ENCODE measurements at regions not wholly inside any gene's neighbourhood (a gene's known extent, or its start where the extent isn't known, plus 50 kb on each side); places are given as distances from the start of the nearest gene placed in this dataset.

GRCh38 chr18:41227993-41228392, 727.0 kb upstream of the PIK3C3 start:
- no peak for DNase-seq (ENCODE audit: low spot score)

GRCh38 chr18:41226911-41227310, 728.1 kb upstream of the PIK3C3 start:
- DNase-seq (ENCODE audit: low spot score) = no peak

- DNase-seq (ENCODE audit: low spot score) = no peak
Observed at GRCh38 chr18:41226186-41226585, 728.8 kb upstream of the PIK3C3 start.

GRCh38 chr18:41216341-41217003, 738.6 kb upstream of the PIK3C3 start:
- DNase-seq (ENCODE audit: low spot score) = no peak

- DNase-seq (ENCODE audit: low spot score) = no peak
Observed at GRCh38 chr18:41207706-41208105, 747.3 kb upstream of the PIK3C3 start.

GRCh38 chr18:41206341-41206830, 748.6 kb upstream of the PIK3C3 start:
- DNase-seq (ENCODE audit: low spot score) = no peak

GRCh38 chr18:41199212-41199611, 755.8 kb upstream of the PIK3C3 start:
- DNase-seq (ENCODE audit: low spot score) = no peak

- DNase-seq (ENCODE audit: low spot score) = no peak
Observed at GRCh38 chr18:41197967-41198366, 757.1 kb upstream of the PIK3C3 start.

- no peak for DNase-seq (ENCODE audit: low spot score)
Observed at GRCh38 chr18:41170346-41170745, 784.7 kb upstream of the PIK3C3 start.

- DNase-seq (ENCODE audit: low spot score) = no peak
Observed at GRCh38 chr18:41165625-41166024, 789.4 kb upstream of the PIK3C3 start.

GRCh38 chr18:41162781-41163180, 792.3 kb upstream of the PIK3C3 start:
- no peak for DNase-seq (ENCODE audit: low spot score)

GRCh38 chr18:41162191-41162590, 792.8 kb upstream of the PIK3C3 start:
- no peak for DNase-seq (ENCODE audit: low spot score)

- DNase-seq (ENCODE audit: low spot score) = no peak
Observed at GRCh38 chr18:41155910-41156851, 798.9 kb upstream of the PIK3C3 start.

- no peak for DNase-seq (ENCODE audit: low spot score)
Observed at GRCh38 chr18:41155025-41155424, 800.0 kb upstream of the PIK3C3 start.

GRCh38 chr18:41153871-41154270, 801.2 kb upstream of the PIK3C3 start:
- no peak for DNase-seq (ENCODE audit: low spot score)

GRCh38 chr18:41150316-41150715, 804.7 kb upstream of the PIK3C3 start:
- no peak for DNase-seq (ENCODE audit: low spot score)

- no peak for DNase-seq (ENCODE audit: low spot score)
Observed at GRCh38 chr18:41146301-41146700, 808.7 kb upstream of the PIK3C3 start.

- DNase-seq (ENCODE audit: low spot score) = no peak
Observed at GRCh38 chr18:41145516-41145915, 809.5 kb upstream of the PIK3C3 start.

GRCh38 chr18:41144441-41144840, 810.6 kb upstream of the PIK3C3 start:
- no peak for DNase-seq (ENCODE audit: low spot score)

- no peak for DNase-seq (ENCODE audit: low spot score)
Observed at GRCh38 chr18:41140506-41140905, 814.5 kb upstream of the PIK3C3 start.

GRCh38 chr18:41135146-41135545, 819.9 kb upstream of the PIK3C3 start:
- DNase-seq (ENCODE audit: low spot score) = no peak

- DNase-seq (ENCODE audit: low spot score) = no peak
Observed at GRCh38 chr18:41134426-41134825, 820.6 kb upstream of the PIK3C3 start.

GRCh38 chr18:41131050-41131449, 824.0 kb upstream of the PIK3C3 start:
- DNase-seq (ENCODE audit: low spot score) = no peak

Data from germinal center (tissue), 1 donor.